ENCODE measurements at regions not wholly inside any gene's neighbourhood (a gene's known extent, or its start where the extent isn't known, plus 50 kb on each side); places are given as distances from the start of the nearest gene placed in this dataset.

GRCh38 chr4:121226362-121226761 lies 62.2 kb upstream of the TNIP3 start:
- DNase-seq (ENCODE audit: low read depth): no peak

- no peak for DNase-seq (ENCODE audit: low read depth)
Observed at GRCh38 chr4:121221608-121222007, 57.5 kb upstream of the TNIP3 start.

GRCh38 chr4:121221201-121221600 lies 57.1 kb upstream of the TNIP3 start:
- no peak for DNase-seq (ENCODE audit: low read depth)

GRCh38 chr4:121220698-121221097 lies 56.6 kb upstream of the TNIP3 start:
- no peak for DNase-seq (ENCODE audit: low read depth)

GRCh38 chr4:121219227-121219626 lies 55.1 kb upstream of the TNIP3 start:
- no peak for DNase-seq (ENCODE audit: low read depth)

GRCh38 chr4:121217351-121217750 lies 53.2 kb upstream of the TNIP3 start:
- no peak for DNase-seq (ENCODE audit: low read depth)

- no peak for DNase-seq (ENCODE audit: low read depth)
Observed at GRCh38 chr4:121216461-121216860, 52.3 kb upstream of the TNIP3 start.

GRCh38 chr4:121213940-121214339 lies 49.8 kb upstream of the TNIP3 start:
- DNase-seq (ENCODE audit: low read depth): no peak
